OCI-M1 (cell line): ENCODE measurements at regions not wholly inside any gene's neighbourhood (a gene's known extent, or its start where the extent isn't known, plus 50 kb on each side); places are given as distances from the start of the nearest gene placed in this dataset.
"Not testable (repeated sequence)": the region's sequence is repeated elsewhere in the genome, so short reads cannot be mapped to it uniquely, and the experiment has no call there.

ENCODE experiments used
- DNase-seq: peaks from one replicate; lab custom pipeline; 2025; lab: John Stamatoyannopoulos, UW

DNA sequence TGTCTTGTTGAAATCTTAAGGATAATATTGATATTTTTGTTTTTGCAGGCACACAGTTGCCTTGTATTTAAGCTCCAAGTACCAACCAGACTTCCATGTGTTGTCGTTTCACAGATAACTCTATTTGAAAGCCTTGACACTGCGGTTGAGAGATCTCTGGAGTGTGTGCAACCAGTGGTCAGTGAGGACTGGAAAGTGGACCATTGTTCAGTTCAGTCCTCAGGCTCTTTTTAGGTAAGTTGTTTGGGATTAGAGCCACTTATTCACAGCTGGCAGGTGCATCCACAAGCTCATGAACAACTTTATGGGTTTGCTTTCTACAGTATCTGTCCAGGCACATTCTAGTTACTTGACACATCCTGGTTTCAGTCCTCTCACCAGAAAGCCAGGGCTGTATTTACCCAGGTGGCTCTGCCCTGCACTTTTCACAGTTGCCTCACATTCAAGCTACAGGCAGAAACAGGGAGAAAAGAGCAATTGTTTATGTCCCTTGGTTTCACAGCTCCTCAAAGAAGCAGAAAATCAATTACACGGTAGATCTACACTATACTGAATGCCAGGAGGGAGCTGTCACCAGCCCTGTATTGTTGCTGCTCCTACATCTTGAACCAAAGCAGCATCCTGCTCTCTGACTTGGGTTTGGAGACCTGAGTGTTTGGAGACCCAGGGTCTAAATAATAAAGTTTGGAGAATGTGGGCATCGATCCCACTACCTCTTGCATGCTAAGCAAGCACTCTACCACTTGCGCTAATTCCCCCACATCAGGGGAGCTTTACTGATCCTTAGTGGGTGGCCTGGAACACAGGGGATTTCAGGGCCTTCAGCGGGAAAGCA lies 543.3 kb downstream of the PRIM2 start:
- DNase-seq, result not testable (repeated sequence)

DNA sequence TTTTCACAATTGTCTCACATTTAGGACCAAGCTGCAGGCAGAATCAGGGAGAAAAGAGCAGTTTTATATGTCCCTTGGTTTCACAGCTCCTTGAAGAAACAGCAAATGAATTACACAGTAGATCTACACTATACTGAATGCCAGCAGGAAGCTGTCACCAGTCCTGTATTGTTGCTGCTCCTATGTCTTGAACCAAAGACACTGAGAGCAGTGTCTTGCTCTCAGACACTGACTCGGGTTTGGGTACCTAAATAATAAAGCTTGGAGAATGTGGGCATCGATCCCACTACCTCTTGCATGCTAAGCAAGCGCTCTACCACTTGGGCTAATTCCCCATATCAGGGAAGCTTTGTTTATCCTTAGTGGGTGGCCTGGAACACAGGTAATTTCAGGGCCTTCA lies 552.7 kb downstream of the PRIM2 start:
- not testable (repeated sequence) for DNase-seq

DNA sequence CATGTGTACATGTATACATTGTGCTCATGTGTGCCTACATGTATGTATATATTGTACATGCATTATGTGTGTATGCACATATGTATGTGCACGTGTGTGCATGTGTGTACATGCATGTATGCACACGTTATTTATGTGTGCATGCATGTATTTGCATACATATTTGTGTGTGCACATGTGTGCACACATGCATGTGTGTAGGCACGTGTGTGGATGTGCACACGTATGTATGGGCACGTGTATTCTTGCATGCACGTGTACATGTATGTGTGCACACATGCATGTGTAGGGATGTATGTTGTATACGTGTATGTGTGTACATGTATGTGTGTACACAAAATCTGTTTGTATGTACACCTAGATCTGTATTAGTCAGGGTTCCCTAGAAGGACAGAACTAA lies 556.0 kb downstream of the PRIM2 start:
- DNase-seq, result not testable (repeated sequence)

DNA sequence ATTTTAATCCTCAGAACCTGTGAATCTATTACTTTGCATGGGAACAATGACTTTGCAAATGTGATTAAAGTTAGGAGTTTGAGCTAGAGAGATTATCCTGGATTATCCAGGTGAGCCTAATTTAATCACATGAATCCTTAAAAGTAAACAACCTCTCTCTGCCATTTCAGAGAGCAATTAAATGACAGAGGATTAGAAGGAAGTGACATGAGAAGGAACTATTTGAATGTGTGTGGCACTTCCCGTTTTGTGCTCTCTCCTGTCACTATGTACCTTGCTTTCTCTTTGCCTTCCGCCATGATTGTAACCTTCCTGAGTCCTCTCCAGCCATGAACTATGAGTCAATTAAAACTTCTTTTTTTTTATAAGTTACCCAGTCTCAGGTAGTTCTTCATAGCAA lies 559.2 kb downstream of the PRIM2 start:
- peak; percentile 14 for DNase-seq

DNA sequence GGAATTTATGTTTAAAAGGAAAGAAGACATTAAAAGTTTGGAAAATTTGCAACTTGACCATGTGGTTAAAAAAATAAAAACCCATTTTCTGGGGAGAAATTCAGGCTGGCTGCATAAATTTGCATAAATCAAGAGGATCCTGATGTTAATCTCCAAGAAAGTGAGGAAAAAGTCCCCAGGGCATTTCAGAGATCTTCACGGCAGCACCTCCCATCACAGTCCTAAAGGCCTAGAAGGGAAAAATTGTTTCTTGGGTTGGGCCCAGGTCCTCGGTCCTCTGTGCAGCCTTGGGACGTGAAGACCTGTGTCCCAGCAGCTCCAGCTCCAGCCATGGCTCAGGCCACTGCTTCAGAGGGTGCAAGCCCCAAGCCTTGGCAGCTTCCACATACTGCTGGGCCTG lies 560.3 kb downstream of the PRIM2 start:
- not testable (repeated sequence) for DNase-seq

DNA sequence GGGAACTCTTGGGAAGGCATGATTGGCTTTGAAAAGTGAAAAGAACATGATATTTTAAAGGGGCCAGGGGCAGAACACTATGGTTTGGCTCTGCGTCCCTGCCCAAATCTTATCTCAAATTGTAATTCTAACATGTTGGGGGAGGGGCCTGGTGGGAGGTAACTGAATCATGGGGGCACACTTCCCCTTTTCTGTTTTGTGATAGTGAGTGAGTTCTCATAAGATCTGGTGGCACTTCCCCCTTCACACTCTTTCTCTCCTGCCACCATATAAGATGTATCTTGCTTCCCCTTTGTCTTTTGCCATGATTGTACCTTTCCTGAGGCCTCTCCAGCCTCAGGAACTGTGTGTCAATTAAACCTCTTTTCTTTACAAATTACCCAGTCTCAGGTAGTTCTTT lies 561.4 kb downstream of the PRIM2 start:
- DNase-seq, result peak; percentile 94

DNA sequence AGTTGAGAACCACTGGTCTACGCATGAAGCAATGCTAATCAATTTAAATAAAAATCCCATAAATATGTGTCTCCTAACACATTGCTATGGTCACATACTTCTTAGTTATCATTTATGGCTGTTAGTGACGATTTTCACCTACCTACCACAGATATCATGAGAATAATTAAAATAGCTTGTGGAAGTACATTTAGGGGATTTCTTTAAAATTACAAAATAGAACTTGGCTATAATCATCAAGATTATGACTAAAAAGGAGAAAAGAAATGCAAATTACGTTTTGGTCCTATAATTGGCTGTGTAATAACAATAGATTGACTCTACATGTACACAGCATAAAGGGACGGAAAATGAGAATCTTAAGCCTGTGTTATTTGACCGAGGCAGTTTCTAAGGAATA lies 581.4 kb downstream of the PRIM2 start:
- DNase-seq, result not testable (repeated sequence)

DNA sequence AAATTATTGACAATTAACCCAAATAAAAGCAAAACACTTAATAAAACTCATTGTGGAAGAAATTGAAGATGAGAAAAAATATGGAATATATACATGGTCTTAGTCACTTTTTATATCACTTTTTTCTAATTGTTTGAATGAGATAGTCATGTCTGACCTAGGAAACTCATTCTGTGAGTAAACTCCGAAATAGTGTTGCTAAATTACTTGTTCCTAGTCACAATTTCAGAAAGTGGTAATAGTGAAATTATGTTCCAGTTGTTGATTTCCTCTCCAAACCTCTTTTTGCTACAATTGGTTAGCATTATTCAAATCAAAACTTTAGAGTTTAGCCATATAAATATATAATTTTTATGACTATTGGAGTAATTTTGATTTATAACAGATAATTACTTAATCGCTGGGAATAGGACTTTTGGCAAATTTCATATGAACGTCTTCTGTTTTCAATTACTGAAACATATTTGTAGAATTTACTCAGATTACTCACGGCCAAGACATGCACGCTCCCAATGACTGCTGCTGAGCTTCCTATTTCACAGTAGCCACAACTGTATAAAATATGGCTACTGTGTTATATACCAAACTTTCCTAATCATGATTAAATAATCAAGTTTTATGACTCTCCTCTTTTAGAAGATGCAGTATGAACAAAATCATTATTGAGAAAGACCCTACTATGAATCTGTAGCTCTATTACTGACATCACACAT lies 583.4 kb downstream of the PRIM2 start:
- not testable (repeated sequence) for DNase-seq

DNA sequence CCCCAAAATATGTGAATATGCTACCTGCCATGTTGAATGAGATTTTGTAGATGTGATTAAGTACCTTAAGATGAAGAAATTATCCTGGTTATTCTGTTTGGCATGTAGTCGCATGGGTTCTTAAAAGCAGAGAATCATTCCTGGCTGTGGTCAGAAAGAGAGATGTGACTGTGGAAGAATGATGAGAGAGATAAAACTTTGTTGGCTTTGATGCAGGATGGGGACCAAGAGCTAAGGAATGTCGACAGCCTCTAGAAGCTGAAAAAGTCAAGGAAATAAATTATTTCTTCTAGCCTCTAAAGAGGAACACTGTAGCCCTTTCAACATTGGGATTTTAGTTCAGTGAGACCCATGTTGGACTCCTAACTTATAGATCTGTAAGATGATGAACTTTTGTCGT lies 584.0 kb downstream of the PRIM2 start:
- DNase-seq, result not testable (repeated sequence)

DNA sequence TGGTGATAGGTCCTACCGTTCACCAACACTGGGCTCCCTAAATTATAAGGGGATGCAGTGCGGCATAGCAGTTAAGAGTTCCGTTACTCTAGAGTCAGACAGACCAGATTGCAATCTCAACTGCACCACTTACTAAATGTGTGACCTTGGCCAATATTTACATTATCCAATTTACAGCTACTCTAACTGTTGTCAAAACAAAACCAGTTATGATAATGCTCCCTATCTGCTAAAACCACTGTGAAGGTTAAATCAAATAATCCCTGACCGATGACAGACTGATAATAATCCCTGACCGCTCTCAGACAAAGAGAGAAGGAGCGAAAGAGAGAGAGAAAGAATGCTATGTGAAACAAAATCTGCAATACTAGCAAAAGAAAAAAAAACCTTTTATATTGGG lies 586.9 kb downstream of the PRIM2 start:
- DNase-seq, result not testable (repeated sequence)

DNA sequence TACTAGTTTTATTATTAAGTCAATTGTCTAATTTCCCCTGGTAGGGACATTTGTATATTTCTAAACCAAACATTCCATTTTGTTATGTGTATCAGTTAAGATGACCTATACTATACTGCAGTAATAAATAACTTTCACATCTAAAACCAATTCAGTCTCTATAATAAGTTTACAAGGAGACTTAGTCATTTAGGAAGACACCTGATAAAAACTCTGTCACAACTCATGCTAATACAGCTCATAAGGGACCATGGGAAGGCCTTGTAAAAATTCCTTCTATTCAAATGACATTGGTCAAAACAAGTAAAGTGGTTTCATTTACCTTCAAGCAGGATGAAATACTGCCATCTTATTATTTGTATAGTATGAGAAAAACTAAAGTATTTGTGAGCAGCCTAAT lies 597.9 kb downstream of the PRIM2 start:
- DNase-seq, result not testable (repeated sequence)

DNA sequence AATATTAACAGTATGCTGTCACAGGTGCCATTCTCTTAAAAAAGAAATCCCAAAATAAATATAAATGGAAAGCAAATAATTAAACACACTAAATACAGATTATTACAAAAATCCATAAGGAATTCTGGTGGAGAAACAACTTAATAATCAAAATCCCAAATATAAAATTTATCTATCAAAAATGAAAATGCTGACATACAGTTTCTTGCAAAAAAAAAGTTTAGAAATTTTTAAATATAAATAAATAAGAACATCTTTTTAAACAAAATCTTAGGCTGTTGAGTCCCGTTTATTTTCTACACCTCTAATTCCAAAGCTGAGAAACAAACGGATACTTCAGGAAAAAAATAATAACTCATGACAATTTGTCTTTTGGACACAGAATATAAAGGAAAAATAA lies 625.5 kb downstream of the PRIM2 start:
- DNase-seq, result not testable (repeated sequence)

DNA sequence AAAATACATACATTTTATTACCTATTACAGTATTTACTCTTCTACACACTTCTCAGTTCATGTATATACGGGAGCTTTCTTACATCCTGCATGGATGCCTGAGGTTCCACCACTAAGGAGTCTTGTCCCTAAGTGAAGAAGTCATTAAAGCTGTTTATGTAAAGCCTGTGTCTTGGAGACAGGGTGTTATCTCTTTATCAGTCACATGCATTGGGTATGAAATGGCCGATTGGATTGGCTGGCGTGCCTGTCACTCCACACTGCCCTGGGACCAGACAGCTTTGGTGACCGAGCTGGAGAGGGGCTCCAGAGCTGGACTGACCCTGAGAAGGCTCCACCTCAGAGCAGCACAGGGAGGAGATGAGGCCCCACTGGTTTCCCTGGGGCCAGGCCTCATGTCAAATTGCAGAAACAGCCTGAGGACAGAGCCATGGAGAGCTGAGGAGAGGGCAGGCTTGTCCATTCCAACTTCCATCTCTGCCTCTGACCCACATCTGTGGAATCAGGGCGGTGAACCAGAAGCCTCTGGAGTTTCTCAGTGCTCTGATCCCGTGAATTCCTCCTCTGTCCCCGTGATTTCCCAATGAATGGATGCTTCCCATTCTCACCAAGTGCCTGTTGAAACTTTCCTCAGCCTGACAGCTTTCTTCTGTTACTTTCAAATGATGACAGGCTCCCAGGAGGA lies 628.8 kb downstream of the PRIM2 start:
- peak; percentile 8 for DNase-seq

DNA sequence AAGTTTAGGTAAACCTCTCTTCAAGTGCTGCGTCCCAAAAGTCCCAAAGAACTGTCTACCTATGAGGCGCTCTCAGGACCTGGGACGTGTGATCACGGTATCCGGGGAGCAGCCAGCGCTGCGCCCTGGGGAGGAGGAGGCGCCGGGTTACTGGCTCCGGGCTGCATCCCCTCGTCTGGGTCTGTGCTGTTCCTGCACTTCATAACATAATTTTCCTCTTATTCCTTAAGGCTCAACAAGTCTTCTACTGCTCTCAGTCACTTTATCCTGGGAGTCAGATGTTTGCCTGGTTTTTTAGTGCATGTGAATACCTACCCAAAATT lies 629.3 kb downstream of the PRIM2 start:
- DNase-seq, result not testable (repeated sequence)

DNA sequence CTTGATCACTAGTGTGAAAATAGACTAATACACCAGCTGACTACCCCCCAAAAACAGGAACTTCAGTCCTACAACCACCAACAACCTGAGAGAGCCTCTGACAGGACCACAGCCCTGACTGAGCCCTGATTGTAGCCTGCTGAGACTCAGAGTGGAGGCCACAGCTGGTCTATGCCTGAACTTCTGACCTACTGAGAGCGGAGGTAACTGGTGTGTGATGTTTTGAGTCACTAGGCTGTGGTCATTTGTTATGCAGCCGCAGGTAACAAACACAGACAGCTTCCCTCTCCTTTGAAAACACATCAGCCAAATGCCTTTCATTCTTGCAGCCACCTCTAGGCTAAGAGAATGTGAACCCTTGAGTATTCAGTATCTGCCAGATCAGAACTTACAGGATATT lies 631.1 kb downstream of the PRIM2 start:
- DNase-seq, result not testable (repeated sequence)

DNA sequence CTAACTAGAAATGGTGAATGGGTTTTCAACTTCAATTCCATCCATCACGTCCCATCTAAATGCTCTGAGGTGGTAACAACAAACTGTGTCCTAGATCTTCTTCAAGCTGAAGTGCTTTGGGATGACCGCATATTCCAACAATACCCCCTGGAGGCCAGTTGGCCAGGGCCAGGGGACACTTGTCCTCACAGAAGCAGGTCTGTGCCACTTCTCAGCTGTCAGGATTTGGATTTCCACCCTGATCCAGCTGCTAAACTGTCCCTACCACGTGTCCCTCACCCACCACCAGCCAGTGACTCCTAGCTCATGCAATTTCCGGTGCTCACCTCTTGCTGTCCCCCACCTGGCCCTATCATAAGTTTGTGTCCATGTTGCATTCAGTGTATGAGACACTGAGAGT lies 633.0 kb downstream of the PRIM2 start:
- not testable (repeated sequence) for DNase-seq

DNA sequence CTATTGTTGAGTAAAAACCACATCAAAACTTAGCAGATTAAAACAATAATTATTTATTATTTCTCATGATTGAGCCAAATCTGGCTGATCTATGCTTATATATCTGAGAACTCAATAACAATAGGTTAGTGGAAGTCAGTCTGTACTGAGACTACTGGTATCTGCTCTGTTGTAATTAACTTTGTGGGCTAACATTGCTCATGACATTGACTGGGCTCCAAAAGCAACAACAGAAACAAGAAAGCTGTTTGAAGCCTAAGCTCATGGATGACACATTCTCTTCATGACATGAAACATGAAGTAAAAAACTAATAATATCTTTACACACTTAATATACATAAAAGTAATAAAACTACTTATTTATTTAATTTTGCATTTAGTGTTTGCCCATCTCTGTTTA lies 649.3 kb downstream of the PRIM2 start:
- not testable (repeated sequence) for DNase-seq

DNA sequence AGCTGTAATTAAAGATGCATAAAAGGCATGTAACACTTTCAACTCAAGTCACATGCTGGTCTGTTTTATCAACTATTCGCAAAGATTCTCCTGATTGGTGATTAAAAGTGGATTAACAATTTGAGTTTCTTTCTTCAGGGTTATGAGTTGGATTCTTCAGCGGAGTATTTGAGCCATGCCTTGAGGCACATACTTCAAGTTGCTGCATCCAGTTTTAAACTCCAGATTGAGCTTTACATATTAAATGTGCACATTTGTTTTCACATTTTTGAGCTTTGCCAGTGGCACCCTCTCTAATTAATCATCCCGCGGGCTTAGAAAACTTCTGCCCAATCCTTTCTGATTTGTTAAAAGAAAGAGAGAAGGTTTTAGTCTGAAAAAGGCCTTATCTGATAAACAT lies 654.5 kb downstream of the PRIM2 start:
- not testable (repeated sequence) for DNase-seq

DNA sequence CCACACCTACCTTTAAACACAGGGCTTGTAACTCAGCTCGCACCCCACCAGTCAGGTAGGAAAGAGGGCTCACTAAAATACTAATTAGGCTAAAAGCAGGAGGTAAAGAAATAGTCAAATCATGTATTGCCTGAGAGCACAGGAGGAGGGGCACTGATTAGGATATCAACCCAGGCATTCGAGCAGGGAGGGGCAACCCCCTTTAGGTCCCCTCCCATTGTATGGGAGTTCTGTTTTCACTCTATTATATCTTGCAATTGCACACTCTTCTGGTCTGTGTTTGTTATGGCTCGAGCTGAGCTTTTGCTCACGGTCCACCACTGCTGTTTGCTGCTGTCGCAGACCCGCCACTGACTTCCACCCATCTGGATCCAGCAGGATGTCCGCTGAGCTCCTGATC lies 657.2 kb downstream of the PRIM2 start:
- DNase-seq, result no peak

DNA sequence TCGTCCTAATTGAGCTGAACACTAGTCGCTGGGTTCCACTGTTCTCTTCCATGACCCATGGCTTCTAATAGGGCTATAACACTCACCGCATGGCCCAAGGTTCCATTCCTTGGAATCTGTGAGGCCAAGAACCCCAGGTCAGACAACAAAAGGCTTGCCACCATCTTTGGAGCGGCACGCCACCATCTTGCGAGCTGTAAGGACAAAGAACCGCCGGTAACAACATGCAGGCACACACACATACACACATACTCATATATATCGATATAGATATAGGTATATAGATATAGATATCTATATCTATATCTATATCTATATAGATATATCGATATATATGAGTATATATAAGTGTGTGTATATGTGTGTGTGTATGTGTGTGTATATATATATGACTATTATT lies 657.7 kb downstream of the PRIM2 start:
- DNase-seq, result not testable (repeated sequence)

DNA sequence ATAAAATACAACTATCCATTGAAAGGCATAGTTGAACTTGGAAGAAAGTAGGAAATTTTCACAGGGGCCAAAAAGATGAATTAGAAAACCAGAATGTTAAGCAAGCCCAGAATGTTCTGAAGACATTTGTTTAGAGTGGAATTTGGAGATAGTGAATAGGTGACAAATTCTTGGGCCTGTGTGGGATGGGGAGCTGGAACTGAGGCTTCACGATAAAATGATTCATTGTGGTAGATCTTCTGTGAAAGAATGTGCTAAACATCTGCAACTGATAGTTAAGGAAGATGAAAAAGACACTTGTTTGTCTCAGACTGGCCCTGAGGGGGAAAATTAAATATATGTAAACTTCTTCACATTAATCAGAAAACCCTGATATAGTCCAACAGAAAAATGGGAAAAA lies 658.9 kb downstream of the PRIM2 start:
- DNase-seq, result not testable (repeated sequence)

DNA sequence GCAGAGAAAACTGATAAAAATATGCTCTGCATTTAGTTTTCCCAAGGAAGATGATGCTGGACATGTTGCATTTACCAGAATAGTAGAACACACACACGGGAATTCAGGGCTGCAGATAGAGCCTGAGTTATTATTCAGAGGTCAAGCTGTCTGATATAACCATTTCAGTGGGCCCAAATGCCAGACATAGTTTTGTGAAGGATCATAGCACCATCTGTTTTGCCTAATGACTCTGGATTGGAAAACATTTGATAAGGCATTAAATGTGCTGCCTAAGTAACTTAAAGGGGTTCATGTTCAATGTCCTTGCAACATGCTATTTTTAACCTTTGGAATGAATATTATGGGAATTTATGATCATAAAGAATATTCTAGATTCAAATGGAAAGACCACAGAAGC lies 666.2 kb downstream of the PRIM2 start:
- not testable (repeated sequence) for DNase-seq

DNA sequence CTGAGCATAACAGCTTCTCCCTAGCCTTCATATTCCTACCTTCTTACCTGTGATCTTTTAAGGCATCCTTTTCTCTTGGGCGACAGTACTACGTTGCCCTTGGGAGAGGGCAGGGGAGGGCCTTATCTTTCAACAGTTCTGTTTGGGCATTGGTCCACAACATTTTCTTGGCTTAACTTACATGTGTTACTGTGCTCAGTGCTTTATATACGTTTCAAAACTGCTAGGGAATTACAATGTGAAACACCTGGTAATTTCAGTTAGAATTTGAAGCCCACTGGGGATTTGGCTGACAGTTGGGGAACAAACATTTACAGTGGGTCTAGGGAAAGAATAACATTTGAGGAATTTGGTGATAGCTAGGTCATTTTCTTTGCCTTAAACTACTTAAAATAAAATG lies 667.1 kb downstream of the PRIM2 start:
- DNase-seq, result not testable (repeated sequence)
